ENCODE measurements at regions not wholly inside any gene's neighbourhood (a gene's known extent, or its start where the extent isn't known, plus 50 kb on each side); places are given as distances from the start of the nearest gene placed in this dataset.

DNA sequence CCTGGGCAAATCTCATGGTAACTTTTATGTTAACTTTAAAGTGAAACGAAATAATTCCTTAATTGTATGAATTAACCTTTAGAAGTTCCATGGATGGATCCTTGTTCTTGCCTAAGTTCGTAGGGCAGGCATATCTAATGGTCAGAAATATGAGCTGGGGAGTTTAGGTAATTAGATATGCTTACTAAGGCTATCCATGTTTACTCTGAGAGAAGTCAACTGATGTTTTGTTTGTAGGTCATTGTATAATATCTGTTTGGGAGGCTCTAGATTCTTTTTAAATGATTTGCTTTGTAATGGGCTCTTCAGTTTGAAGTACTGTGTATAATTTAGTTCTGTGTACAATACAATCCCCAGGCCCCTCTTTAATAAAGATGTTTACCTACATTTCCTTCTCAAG is 117.0 kb downstream of the DCK start:
- TF ChIP-seq SMC3 (conservative IDR thresholded peaks at IDR 0.05; ENCODE audit: poor library complexity) (no peak), POLR2AphosphoS5 (IDR thresholded peaks at IDR 0.05) (no peak), EZH2 (IDR thresholded peaks at IDR 0.05; ENCODE audit: borderline replicate concordance, insufficient read depth, low read length, poor library complexity, severe bottlenecking) (no peak), TAF1 (IDR thresholded peaks at IDR 0.05; ENCODE audit: low read depth) (no peak), RAD21 (conservative IDR thresholded peaks at IDR 0.05) (no peak)
- TF ChIP-seq, protein P1, sequence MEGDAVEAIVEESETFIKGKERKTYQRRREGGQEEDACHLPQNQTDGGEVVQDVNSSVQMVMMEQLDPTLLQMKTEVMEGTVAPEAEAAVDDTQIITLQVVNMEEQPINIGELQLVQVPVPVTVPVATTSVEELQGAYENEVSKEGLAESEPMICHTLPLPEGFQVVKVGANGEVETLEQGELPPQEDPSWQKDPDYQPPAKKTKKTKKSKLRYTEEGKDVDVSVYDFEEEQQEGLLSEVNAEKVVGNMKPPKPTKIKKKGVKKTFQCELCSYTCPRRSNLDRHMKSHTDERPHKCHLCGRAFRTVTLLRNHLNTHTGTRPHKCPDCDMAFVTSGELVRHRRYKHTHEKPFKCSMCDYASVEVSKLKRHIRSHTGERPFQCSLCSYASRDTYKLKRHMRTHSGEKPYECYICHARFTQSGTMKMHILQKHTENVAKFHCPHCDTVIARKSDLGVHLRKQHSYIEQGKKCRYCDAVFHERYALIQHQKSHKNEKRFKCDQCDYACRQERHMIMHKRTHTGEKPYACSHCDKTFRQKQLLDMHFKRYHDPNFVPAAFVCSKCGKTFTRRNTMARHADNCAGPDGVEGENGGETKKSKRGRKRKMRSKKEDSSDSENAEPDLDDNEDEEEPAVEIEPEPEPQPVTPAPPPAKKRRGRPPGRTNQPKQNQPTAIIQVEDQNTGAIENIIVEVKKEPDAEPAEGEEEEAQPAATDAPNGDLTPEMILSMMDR (IDR thresholded peaks at IDR 0.05; ENCODE audit: poor library complexity, severe bottlenecking): no peak
- TF ChIP-seq, protein P2, sequence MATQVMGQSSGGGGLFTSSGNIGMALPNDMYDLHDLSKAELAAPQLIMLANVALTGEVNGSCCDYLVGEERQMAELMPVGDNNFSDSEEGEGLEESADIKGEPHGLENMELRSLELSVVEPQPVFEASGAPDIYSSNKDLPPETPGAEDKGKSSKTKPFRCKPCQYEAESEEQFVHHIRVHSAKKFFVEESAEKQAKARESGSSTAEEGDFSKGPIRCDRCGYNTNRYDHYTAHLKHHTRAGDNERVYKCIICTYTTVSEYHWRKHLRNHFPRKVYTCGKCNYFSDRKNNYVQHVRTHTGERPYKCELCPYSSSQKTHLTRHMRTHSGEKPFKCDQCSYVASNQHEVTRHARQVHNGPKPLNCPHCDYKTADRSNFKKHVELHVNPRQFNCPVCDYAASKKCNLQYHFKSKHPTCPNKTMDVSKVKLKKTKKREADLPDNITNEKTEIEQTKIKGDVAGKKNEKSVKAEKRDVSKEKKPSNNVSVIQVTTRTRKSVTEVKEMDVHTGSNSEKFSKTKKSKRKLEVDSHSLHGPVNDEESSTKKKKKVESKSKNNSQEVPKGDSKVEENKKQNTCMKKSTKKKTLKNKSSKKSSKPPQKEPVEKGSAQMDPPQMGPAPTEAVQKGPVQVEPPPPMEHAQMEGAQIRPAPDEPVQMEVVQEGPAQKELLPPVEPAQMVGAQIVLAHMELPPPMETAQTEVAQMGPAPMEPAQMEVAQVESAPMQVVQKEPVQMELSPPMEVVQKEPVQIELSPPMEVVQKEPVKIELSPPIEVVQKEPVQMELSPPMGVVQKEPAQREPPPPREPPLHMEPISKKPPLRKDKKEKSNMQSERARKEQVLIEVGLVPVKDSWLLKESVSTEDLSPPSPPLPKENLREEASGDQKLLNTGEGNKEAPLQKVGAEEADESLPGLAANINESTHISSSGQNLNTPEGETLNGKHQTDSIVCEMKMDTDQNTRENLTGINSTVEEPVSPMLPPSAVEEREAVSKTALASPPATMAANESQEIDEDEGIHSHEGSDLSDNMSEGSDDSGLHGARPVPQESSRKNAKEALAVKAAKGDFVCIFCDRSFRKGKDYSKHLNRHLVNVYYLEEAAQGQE (IDR thresholded peaks at IDR 0.05; ENCODE audit: borderline replicate concordance): no peak

All from neural cell (in vitro differentiated cells).